Neural progenitor cell (in vitro differentiated cells): ENCODE measurements at regions not wholly inside any gene's neighbourhood (a gene's known extent, or its start where the extent isn't known, plus 50 kb on each side); places are given as distances from the start of the nearest gene placed in this dataset.

Experiments used
- CTCF ChIP-seq: fragments of 200-600 bp; sonication (generic); IDR thresholded peaks from 2 replicates; pipeline ENCODE4 v1.5.1; 2017; ENCODE audit warnings: antibody characterized with exemption, mild to moderate bottlenecking
- EZH2 ChIP-seq: fragments of 200-600 bp; sonication (generic); IDR thresholded peaks from 2 replicates; pipeline ENCODE4 v1.6.1; 2017; ENCODE audit warnings: antibody characterized with exemption, mild to moderate bottlenecking, moderate library complexity

- TF ChIP-seq CTCF (no peak), EZH2 (no peak)
Observed at GRCh38 chr19:31448221-31448657, 99.0 kb upstream of the TSHZ3 start.
